HG03439 (cell line): ENCODE measurements at regions not wholly inside any gene's neighbourhood (a gene's known extent, or its start where the extent isn't known, plus 50 kb on each side); places are given as distances from the start of the nearest gene placed in this dataset.

ENCODE experiments used
- ATAC-seq: cut with Tn5 transposase; IDR thresholded peaks from one replicate; pipeline ENCODE4 v1.9.1; 2021; ENCODE audit warnings: mild to moderate bottlenecking, moderate library complexity; ENCODE audit not compliant: unreplicated experiment

DNA sequence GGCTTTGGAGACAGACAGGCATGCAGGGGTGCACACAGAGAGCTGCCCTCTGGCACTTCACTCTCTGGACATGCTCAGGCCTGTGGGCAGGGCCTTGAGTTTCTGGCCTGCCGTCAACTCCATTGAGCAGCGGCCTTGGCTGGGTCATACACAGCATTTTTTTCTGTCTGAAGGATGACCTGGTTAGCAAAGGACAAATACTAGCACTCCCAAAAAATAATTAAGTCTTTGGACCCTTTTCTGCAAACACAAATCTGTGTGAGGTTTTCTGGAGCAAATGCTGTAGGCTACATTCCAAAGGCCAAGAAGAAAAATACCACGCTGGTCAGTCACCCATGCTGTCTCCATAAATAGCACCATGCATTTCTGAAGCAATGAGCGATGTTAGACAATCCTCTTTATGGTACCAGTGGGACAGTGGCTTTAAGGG is 124.7 kb upstream of the CTAGE1 start:
- no peak for ATAC-seq

DNA sequence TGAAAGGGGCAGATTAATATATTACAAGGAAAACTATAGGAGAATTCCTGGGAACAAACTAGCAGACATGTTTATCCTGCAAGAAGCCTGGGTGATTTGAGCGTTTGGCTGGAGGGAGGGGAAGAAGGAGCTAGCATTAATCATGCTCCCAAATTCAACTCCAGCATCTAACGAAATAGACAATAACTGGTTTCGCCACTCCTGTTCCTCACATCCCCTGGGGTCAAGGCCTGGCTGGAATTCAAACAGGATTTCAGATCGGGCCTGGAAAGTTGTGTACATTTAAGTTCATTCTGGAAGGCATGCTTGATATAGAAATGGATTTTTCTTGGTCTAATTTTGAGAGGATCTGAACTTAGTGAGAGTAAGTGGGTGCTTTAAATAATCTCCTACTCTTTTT is 126.1 kb upstream of the CTAGE1 start:
- no peak for ATAC-seq

- no peak for ATAC-seq
Observed at GRCh38 chr18:22544626-22545025, 126.9 kb upstream of the CTAGE1 start.

DNA sequence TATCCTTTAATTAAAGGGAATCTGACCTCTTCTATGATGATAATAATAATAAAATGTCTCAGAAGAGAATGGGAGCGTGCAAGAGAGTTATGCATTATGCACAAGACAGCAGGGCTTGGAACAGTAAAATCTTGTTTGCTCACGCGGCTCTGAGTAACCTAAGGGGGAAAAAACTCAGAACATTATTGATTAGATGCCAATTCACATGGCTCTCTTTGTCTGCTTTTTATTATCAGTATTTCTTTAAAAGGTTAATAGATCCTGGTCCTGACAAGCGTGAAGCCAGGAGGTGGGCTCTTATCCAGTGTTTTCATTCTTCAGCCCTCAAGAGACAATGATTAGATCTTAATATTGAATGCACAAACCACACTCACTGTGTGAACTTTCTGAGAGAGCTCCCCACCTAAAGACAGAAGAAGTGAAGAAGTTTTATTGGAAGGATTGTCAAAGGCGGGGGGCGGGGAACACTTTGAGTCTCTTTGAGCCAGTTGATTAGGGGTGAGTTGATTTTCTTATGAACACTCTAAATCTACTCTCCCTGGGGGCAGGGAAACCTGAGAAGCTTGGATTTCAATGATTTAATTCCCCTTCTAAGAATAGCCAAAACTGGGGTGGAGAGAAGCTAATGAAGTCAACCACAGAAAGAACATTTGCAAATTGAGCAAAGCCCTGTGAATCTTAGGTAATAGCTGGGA is 127.5 kb upstream of the CTAGE1 start:
- no peak for ATAC-seq

DNA sequence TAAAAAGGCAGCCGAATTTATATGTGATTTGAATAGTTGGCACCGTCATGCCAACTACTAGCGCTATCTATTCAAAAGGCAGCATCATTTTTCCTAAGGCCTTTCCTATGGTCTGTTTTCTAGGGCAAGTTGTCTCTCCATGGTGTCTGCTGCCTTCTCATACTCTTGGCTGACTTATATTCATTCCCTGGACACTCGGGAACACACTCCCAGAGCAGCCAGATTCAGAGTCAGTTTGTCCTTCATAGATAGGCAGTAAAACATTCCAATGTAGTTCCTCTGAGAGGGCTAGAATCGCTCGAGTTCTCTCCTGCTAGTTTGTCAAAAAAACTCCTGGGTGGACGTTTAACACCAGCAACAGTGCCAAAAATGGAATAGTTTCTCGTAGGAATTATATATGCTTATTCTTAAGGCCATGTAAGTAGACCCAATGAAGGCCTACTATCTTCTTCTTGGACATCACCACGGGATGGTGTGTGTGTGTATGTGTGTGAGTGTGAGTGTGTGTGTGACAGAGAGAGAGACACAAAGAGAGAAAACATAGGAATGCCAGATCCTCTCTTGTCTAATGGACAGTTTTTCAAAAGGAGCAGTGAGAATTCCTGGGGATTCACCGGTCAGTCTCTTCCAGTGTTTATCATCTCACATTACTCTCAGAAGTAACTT is 129.3 kb upstream of the CTAGE1 start:
- no peak for ATAC-seq

- no peak for ATAC-seq
Observed at GRCh38 chr18:22547807-22548561, 130.3 kb upstream of the CTAGE1 start.

- ATAC-seq = no peak
Observed at GRCh38 chr18:22549260-22549937, 131.7 kb upstream of the CTAGE1 start.

DNA sequence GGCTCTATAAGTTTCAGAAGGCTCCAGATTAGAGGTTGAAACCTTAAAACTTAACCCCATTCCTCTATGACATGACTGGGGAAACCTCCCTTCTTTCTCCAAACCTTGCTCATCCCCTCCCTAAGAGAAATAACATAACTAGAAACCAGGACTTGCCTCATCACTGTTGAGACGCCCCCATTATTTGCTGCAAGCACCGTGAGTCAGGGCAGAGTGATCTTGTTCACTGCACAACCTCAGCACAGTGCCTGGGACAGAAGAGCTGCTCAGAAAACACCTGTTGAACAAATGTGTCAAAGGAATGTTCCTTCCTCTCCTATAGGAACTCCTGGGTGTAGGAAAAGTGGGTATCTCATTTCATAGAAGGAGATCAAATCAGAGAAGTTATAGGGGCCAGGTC is 132.7 kb upstream of the CTAGE1 start:
- ATAC-seq = no peak

GRCh38 chr18:22550861-22551260 is 133.1 kb upstream of the CTAGE1 start:
- no peak for ATAC-seq

DNA sequence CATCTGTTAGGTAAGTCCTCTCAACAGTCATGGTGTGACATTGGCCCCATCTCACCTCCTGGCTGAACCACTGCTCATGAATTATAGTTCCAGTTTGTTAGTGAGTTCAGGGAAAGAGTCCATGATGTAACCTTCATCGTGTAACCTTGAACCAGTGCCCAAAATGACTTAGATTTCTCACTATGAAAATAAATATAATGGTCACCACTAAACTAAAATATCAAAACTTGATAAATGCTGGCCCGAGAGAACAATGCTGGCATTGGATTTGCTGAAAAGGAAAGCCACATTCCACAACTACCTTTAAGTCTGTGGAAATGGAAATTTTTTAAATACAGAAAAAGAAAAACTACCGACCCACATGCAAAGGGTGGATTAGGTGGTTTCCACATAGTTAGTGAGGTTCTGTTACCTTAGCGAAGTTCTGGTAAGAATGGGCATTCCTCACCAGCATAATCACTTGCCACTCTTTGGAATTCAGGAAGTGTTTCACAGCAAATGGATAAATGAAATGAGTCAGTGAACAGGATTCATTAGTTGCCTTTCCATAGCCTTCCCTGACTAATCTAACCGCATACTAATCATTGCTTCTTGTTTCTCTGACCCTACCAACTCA is 133.9 kb upstream of the CTAGE1 start:
- ATAC-seq = no peak

DNA sequence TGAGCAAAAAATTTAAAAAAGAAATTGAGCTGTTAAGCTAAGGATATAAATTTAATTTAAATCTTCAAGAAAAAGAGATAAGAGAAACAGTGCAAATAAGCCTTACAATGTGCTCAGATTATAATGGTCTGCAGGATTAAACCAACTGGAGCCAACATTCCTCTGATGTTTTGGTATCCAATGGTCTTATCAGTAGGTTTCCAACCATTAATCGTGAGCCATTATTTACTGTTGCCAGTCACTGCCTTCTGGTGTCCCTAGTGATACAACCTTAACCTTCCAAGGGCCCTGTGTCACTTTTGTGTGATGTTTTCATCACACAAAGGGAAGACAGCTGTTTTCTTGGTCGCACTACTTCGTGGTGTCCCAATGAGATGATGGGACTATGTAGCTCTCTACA is 134.5 kb upstream of the CTAGE1 start:
- ATAC-seq = no peak

DNA sequence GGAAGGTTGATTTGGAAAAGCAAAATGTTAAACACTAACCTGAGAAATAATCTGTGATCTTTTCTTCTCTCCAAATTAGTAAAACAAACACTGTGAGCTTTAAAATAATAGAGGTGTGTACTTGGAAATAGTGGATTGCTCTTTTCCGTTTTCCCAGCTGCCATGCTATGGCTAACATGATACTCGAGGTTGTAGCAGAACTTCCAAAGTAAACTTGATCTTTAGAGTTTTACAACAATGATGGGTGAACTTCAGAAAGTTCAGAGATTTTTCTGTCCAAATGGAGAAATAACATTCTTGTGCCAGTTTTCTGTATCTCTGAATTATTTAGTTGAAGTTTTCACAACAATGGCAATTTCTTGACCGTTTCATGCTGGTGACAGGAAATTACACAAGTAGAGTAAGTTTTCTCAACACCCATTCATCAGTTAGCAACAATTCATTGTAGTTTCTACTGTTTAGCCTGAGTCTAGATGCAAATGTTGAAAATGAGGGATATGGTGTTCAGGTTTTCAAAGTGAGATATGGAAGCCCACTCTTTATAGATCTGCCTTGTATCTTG is 135.3 kb upstream of the CTAGE1 start:
- no peak for ATAC-seq

DNA sequence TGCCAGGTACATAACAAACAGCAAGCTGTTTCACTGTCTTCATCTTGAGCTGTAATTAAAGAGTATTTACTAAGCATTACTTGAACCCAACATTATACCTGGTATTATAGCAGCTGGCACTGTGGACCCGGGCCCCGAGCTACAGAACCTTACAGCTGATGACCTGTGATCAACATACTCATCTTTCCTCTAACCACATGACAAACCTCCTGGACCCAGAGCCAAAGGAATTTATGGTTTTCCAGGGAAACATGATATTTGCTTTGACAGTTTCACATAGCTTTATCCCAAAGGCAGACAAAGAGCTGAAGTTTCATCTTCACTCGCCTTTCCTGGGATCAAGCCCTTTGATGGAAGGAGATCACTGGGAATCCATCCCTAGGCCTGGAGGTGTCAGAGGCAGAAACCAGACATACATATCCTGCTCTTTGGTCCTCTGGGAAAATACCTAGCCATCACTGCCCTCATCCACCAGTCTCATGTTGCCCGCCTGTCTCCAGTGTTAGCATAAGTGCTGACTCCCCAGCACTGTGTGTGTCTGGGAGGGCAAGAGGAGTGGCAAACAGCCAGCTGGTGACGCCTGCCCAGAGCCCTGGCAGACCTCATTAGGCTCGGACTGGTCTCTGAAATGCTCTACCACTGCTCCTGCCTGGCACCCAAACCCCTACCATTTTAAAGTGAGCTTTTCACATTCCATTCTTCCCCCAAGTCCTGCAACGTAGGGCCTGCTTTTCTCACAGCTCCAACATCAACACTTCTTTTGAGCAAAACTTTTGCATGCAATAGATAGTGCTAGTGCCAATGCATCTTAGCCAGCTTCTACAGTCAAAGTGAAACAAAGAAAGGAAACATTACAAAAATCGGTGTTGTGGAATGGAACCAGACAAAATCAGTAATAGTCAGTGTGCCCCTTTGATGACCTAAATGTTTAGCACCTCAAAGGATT is 138.8 kb upstream of the CTAGE1 start:
- ATAC-seq = no peak

- no peak for ATAC-seq
Observed at GRCh38 chr18:22557168-22557941, 139.6 kb upstream of the CTAGE1 start.

DNA sequence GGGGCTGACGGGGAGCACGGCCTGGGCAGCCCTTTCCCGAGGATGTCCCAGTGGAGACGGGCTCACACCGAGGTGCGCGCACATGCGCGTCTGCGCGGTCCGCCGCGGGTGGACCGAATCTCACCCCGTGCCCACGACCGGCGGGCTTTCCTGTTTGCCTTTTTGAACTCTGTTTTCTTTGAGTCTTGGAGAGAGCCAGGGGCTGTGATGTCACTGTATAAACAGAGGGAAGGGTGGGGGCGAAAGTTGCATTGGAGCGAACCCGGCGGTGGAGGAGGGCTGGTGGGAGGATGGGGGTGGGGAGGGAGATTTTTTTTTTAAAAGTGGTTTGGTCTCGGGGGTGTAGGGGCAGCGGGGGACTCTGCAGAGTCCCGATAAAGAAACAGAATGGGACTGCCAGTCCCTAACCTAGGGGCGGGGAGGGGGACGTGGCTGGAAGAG is 141.2 kb upstream of the CTAGE1 start:
- no peak for ATAC-seq

- no peak for ATAC-seq
Observed at GRCh38 chr18:22559414-22560274, 141.9 kb upstream of the CTAGE1 start.

DNA sequence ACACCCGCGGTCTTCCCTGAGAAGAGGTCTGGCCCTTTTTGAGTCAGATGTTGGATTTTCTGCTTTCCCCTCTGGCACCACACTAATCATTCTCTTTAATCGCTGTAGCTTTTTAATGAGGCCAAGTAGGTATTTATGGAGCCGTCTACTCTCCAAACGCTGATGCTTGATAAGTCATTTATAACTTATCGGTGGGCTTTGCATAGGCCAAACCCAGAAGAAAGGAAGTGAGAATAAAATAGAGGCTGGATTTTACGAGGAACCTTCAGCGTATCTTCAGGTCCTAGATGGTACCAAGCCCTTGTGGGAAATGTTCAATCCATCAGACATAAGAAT is 142.5 kb upstream of the CTAGE1 start:
- ATAC-seq = no peak

DNA sequence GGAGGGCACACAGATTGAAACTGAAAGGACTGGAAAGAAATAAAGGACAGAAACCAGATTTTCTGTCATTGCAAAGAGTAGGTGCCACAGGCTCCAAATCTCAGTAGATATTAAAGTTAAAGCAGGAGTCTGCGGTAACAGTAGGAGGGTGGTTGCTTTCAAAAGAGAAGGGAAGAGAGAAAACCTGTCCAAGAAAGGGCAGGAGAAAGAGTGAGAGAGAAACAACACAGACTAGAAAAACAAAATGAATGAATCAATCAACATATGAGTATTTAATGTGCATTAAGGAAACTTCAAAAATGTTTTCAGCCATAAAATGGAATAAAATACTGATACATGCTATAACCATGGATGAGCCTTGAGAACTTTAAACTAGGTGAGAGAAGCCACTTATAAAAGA is 143.1 kb upstream of the CTAGE1 start:
- ATAC-seq = no peak
